Mucosa of descending colon (tissue), 3 donors: ENCODE measurements at regions not wholly inside any gene's neighbourhood (a gene's known extent, or its start where the extent isn't known, plus 50 kb on each side); places are given as distances from the start of the nearest gene placed in this dataset.

ENCODE experiments used
- ATAC-seq: fragments of 200-7000 bp; cut with Tn5 transposase; one replicate; pipeline ENCODE4 v1.9.1; 2020; ENCODE audit warnings: mild to moderate bottlenecking, moderate library complexity
- DNase-seq, 3 donors: peaks; one replicate each; pipeline ENCODE4 v3.0.0-alpha.2; 2020
- H3K36me3 ChIP-seq: fragments of 200-600 bp; one replicate; pipeline ENCODE4 v1.8.0; 2021; ENCODE audit warnings: low read depth, mild to moderate bottlenecking
- H3K4me1 ChIP-seq: fragments of 200-600 bp; one replicate; pipeline ENCODE4 v1.8.0; 2021; ENCODE audit warnings: low read depth, mild to moderate bottlenecking
- H3K4me3 ChIP-seq: fragments of 200-600 bp; one replicate; pipeline ENCODE4 v1.8.0; 2021; ENCODE audit warnings: mild to moderate bottlenecking
- H3K9me3 ChIP-seq: fragments of 200-600 bp; one replicate; pipeline ENCODE4 v1.8.0; 2021; ENCODE audit warnings: mild to moderate bottlenecking
- intact Hi-C, 2 donors: fragments of 100-400 bp; cut with DNase I in 1 of 2; cut with micrococcal nuclease in 1 of 2; formaldehyde crosslinking; loops; one replicate each; pipeline versions ENCODE4 v1.11.0 to v1.11.1; 2022; cut with DNase I, micrococcal nuclease
- TF ChIP-seq, protein P1 (sequence below): fragments of 200-600 bp; IDR thresholded peaks from one replicate; pipeline ENCODE4 v1.8.0; 2022; ENCODE audit warnings: antibody characterized with exemption, mild to moderate bottlenecking
- donor health status: DM: no; HTN: no; CAD: no; lungs with moderate emphysema.
- donor health status: DM: no; HTN: no; CAD: no.
- donor health status: DM: no; HTN: yes; CAD: no.

DNA sequence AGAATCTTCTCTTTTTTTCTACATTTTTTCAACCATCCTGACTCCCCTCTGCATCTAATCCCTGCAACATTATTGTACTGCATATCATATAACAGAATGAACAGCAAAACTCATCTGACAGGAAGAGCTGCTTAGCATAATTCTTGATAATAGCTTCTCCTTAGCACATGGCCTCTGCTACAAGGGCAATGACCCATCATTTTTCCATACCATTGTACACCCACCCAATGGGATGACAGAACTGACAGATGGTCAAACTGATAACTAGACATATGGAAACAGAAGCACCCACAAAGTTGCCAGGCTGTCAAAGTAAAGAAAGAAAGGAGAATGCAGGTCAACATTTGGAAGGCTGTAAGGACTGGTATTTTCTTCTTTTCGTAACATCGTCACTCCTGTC lies 390.4 kb upstream of the USP15 start:
- intact Hi-C loops, result no loop called here
- Histone ChIP-seq H3K9me3 (peaks cover 4% of the 10 kb centered on the region), H3K4me1 (no peaks in the 10 kb centered on the region), H3K36me3 (no peaks in the 10 kb centered on the region), H3K4me3 (no peak overlapping the region)
- ATAC-seq (no peak), DNase-seq (no peak)
- TF ChIP-seq, protein P1, sequence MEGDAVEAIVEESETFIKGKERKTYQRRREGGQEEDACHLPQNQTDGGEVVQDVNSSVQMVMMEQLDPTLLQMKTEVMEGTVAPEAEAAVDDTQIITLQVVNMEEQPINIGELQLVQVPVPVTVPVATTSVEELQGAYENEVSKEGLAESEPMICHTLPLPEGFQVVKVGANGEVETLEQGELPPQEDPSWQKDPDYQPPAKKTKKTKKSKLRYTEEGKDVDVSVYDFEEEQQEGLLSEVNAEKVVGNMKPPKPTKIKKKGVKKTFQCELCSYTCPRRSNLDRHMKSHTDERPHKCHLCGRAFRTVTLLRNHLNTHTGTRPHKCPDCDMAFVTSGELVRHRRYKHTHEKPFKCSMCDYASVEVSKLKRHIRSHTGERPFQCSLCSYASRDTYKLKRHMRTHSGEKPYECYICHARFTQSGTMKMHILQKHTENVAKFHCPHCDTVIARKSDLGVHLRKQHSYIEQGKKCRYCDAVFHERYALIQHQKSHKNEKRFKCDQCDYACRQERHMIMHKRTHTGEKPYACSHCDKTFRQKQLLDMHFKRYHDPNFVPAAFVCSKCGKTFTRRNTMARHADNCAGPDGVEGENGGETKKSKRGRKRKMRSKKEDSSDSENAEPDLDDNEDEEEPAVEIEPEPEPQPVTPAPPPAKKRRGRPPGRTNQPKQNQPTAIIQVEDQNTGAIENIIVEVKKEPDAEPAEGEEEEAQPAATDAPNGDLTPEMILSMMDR, result no peak

DNA sequence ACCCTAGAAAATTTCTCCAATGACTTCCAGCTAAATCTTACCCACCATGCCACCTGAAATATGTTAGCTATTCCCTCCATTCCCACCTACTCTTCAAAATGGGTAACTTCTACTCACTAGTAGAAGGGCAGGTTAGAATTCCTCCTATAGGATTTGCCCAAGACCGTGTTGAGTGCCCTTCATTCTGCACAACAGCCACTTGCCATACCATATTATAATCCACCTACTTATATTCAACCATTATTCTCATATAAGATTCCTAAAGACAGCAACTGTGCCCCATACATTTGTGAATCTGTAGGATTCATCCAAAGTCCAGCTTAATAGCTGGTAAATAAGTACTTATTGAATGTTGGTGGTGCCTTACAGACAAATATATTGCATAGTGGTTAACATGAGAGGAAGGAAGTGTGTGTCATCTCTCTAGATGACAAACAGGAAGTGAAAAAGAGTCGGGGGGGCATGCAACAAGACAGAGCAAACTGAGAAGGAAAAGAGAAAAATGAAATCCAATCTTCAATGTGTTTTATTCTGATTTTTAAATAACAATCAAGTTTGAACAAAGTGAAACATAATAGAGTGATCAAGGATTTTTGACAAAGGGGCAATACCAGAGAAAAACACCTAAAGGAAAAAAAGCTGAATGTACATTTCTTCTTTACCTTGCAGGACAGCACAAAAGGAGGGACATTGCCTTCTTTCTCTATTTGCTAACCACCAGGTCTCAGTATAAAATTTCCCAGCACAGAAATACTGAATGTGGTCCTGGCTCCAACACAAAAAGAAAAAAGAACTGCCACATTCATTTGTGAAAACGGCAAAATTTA lies 389.3 kb upstream of the USP15 start:
- ATAC-seq, result no peak
- Histone ChIP-seq H3K4me3 (no peak overlapping the region), H3K4me1 (no peaks in the 10 kb centered on the region), H3K36me3 (no peaks in the 10 kb centered on the region), H3K9me3 (peaks cover 3% of the 10 kb centered on the region)
- intact Hi-C loops, result no loop called here
- peak in 1 of 3 donors; percentile 9 for DNase-seq
- TF ChIP-seq, protein P1, result no peak

DNA sequence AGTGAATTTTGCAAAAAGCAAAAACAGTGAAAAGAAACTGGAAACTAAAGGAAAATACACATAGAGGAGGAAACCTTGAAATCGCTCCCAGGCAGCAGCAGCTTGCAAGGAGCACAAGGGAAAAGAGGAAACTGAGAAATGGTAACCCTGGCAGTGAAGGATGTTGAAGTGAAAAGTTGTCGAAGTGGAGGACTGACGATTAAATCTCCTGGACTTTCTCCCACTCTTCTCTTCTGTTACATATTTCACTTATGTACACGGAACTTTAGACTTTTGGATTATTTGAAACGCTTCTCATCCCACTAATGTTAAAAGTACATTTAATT lies 388.8 kb upstream of the USP15 start:
- Histone ChIP-seq H3K4me3 (no peak overlapping the region), H3K4me1 (no peaks in the 10 kb centered on the region), H3K9me3 (peaks cover 3% of the 10 kb centered on the region), H3K36me3 (no peaks in the 10 kb centered on the region)
- ATAC-seq (no peak), DNase-seq (no peak)
- TF ChIP-seq, protein P1, result no peak
- intact Hi-C loops, result no loop called here

DNA sequence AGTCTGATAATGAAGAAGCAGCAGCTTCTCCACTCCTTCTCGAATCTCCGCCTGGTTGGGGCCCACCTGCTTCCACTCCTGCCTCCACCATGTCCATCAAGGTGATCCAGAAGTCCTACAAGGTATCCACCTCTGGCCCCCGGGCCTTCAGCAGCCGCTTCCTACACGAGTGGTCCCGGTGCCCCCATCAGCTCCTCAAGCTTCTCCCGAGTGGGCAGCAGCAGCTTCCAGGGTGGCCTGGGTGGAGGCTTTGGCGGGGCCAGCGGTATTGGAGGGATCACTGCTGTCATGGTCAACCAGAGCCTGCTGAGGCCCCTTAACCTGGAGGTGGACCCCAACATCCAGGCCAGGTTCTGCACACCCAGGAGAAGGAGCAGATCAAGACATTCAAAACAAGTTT lies 381.0 kb upstream of the USP15 start:
- intact Hi-C loops, result no loop called here
- DNase-seq (no peak), ATAC-seq (no peak)

DNA sequence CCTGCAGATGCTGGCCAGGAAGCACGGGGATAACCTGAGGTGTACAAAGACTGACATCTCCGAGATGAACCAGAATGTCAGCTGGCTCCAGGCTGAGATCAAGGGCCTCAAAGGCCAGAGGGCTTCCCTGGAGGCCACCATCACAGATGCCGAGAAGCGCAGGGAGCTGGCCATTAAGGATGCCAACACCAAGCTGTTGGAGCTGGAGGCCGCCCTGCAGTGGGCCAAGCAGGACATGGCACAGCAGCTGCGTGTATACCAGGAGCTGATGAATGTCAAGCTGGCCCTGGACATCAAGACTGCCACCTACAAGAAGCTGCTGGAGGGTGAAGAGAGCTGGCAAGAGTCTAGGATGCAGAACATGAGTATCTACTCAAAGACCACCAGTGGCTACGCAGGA lies 380.0 kb upstream of the USP15 start:
- ATAC-seq (no peak), DNase-seq (no peak)
- Histone ChIP-seq H3K36me3 (no peaks in the 10 kb centered on the region), H3K9me3 (peaks cover 7% of the 10 kb centered on the region), H3K4me3 (no peak overlapping the region), H3K4me1 (no peaks in the 10 kb centered on the region)
- intact Hi-C loops, result no loop called here
- TF ChIP-seq, protein P1, result no peak

More for the DNA sequence above, 381.0 kb upstream of the USP15 start:
- Histone ChIP-seq H3K9me3 (peaks cover 7% of the 10 kb centered on the region), H3K36me3 (no peaks in the 10 kb centered on the region), H3K4me3 (no peak overlapping the region), H3K4me1 (no peaks in the 10 kb centered on the region)
- TF ChIP-seq, protein P1, result no peak
